ENCODE measurements at regions not wholly inside any gene's neighbourhood (a gene's known extent, or its start where the extent isn't known, plus 50 kb on each side); places are given as distances from the start of the nearest gene placed in this dataset.

DNA sequence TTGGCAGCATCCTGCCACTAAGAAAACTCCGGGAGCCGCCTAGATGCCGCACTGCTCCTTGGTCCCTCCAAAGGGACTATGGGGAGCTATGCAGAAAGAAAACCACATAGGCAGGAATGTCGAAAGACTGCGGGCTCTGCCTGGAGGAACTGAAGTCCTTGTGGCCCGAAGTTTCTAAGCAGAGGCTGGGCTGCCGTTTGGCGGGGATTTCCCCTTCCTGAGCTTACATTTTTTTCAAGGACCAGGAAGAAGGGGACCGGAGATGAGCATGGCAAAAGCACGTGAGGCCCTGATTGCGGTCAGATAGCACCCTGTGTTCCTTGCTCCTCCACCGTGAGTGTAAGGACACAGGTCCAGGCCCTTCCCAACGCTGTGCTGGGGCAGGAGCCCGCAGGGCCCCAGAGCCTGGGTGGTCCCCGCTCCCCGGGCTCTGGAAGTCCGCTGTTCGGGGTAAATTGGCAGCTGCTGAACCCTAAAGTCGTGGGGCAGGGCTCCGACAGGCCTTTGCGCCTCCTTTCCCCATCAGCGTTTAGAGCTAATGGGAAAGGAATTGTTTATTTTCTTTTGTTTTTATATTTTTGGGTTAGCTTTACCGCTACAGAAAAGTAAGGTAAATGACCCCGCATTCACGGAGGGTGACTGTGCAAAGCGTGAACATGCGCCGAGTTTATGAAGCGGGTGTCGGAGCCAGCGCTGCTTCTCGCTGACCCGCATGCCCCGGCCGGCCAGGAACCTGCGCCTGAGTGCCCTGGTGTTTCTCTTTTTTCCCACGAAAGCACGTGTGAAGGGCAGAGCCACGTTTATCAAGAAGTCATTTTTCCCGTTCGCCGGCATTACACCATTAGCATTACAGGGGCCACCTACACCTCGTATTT lies 356.5 kb upstream of the ZNF32 start:
- intact Hi-C loops (cut with micrococcal nuclease; ENCODE audit: unreplicated experiment), result no loop called here
- Histone ChIP-seq H3K9me3 (ENCODE audit: insufficient read depth, low read depth) (no peaks in the 10 kb centered on the region), H3K4me3 (no peak overlapping the region), H2AFZ (no peak overlapping the region), H4K20me1 (ENCODE audit: insufficient read depth) (no peaks in the 10 kb centered on the region), H3K9me2 (ENCODE audit: insufficient read depth) (no peaks in the 10 kb centered on the region), H3K4me2 (no peak overlapping the region), H3K27ac (no peak overlapping the region), H3F3A (ENCODE audit: insufficient read depth, low read depth) (no peaks in the 10 kb centered on the region), H3K36me3 (ENCODE audit: low read depth) (no peaks in the 10 kb centered on the region), H3K4me1 (replicated peaks; ENCODE audit: insufficient read depth) (no peaks in the 10 kb centered on the region), H3K79me2 (ENCODE audit: low read depth) (no peaks in the 10 kb centered on the region), H3K27me3 (ENCODE audit: insufficient read depth, low read depth) (peaks cover 40% of the 10 kb centered on the region)
- no peak for DNase-seq
- ChIA-PET CTCF (no interaction called here), POLR2A (ENCODE audit: unreplicated experiment) (no interaction called here)
- TF ChIP-seq EZH2 (IDR thresholded peaks at IDR 0.05; ENCODE audit: low read depth), result no peak
- TF ChIP-seq, protein P1, sequence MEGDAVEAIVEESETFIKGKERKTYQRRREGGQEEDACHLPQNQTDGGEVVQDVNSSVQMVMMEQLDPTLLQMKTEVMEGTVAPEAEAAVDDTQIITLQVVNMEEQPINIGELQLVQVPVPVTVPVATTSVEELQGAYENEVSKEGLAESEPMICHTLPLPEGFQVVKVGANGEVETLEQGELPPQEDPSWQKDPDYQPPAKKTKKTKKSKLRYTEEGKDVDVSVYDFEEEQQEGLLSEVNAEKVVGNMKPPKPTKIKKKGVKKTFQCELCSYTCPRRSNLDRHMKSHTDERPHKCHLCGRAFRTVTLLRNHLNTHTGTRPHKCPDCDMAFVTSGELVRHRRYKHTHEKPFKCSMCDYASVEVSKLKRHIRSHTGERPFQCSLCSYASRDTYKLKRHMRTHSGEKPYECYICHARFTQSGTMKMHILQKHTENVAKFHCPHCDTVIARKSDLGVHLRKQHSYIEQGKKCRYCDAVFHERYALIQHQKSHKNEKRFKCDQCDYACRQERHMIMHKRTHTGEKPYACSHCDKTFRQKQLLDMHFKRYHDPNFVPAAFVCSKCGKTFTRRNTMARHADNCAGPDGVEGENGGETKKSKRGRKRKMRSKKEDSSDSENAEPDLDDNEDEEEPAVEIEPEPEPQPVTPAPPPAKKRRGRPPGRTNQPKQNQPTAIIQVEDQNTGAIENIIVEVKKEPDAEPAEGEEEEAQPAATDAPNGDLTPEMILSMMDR (conservative IDR thresholded peaks at IDR 0.05), result no peak
- no TSS peak for BruUV-seq (replicated peaks)

DNA sequence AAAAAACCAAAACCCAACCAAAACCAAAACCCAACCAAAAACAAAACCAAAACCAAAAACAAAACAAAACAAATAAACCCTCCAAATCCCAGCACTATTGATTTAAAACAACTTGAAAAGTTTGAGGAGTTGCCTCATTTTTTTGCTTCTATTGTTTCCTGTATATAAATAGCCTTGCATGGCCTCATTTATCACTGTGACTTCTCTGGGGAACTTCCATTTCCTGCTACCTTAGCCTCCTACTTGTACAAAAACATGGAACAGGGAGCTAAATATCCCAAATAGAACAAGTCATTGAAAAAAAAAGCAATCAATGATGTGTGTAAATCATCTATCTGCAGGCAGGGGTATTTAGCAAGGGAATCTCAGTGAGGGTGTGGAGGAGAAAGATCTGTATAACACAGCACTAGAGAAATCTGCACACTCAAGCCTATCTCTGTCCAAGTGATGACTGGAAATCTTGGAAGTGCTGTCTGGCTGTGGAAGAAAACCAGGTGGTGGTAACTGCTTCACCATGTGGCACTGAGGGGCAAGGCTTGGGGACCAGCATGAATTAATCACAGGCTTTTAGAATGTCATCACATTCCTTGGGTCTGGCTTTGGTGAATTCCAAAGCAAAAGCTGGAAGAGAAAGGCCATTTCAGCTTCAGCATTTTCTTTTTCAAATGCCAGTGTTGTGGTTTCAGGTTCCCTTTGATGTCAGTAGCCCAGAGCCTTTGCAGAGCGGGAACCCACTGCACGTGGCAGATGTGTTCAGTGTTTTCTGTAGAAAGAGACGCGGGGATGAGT lies 349.5 kb upstream of the ZNF32 start:
- no peak overlapping the region for H3K27ac ChIP-seq
- 0 out of 2 replicates have a peak, but pooled peaks cover 6% of the 10 kb centered on the region for H4K20me1 ChIP-seq (ENCODE audit: insufficient read depth)
- intact Hi-C loops (cut with micrococcal nuclease; ENCODE audit: unreplicated experiment), result no loop called here
- H3K79me2 ChIP-seq (ENCODE audit: low read depth), result no peaks in the 10 kb centered on the region
- H3K4me1 ChIP-seq (replicated peaks; ENCODE audit: insufficient read depth), result no peaks in the 10 kb centered on the region
- H3F3A ChIP-seq (ENCODE audit: insufficient read depth, low read depth), result no peaks in the 10 kb centered on the region
- ChIA-PET POLR2A (ENCODE audit: unreplicated experiment) (no interaction called here), CTCF (interaction anchor here (0.7 kb wide), 2 partner anchors 325 to 577 kb away, joined by 3 to 4 read pairs; no protein-coding TSS in a partner anchor)
- no peaks in the 10 kb centered on the region for H3K9me2 ChIP-seq (ENCODE audit: insufficient read depth)
- no peaks in the 10 kb centered on the region for H3K36me3 ChIP-seq (ENCODE audit: low read depth)
- no peak for DNase-seq
- peaks cover 23% of the 10 kb centered on the region for H3K27me3 ChIP-seq (ENCODE audit: insufficient read depth, low read depth)
- no peak overlapping the region for H3K4me3 ChIP-seq
- H3K4me2 ChIP-seq, result no peak overlapping the region
- no peaks in the 10 kb centered on the region for H3K9me3 ChIP-seq (ENCODE audit: insufficient read depth, low read depth)
- TF ChIP-seq EZH2 (IDR thresholded peaks at IDR 0.05; ENCODE audit: low read depth), result no peak
- TF ChIP-seq, protein P1 (conservative IDR thresholded peaks at IDR 0.05), result no peak
- no peak overlapping the region for H2AFZ ChIP-seq
- BruUV-seq (replicated peaks), result no TSS peak

DNA sequence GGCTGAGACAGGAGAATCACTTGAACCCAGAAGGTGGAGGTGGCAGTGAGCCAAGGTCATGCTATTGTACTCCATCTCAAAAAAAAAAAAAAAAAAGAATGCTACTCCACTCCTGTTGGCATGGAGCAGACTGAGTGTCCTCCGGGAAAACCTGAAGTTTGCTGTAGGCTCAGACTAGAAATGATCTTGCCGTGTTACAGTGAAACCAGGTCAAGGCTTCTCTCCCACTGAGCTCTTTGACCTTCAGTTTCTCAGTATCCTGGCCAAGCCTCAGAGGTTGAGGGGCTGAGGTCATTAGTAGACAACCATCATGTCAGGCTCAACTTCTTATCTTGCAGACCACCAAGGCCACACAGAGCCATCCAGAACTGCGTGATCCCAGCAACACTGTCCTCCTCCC lies 348.6 kb upstream of the ZNF32 start:
- no peak for DNase-seq
- H3K4me3 ChIP-seq, result no peak overlapping the region
- H3K27ac ChIP-seq, result no peak overlapping the region
- no peaks in the 10 kb centered on the region for H3K36me3 ChIP-seq (ENCODE audit: low read depth)
- H3K79me2 ChIP-seq (ENCODE audit: low read depth), result no peaks in the 10 kb centered on the region
- TF ChIP-seq, protein P1 (conservative IDR thresholded peaks at IDR 0.05), result no peak
- no peak for TF ChIP-seq EZH2 (IDR thresholded peaks at IDR 0.05; ENCODE audit: low read depth)
- intact Hi-C loops (cut with micrococcal nuclease; ENCODE audit: unreplicated experiment), result no loop called here
- H3K4me2 ChIP-seq, result no peak overlapping the region
- no peaks in the 10 kb centered on the region for H3F3A ChIP-seq (ENCODE audit: insufficient read depth, low read depth)
- 0 out of 2 replicates have a peak, but pooled peaks cover 6% of the 10 kb centered on the region for H4K20me1 ChIP-seq (ENCODE audit: insufficient read depth)
- H3K9me3 ChIP-seq (ENCODE audit: insufficient read depth, low read depth), result no peaks in the 10 kb centered on the region
- ChIA-PET POLR2A (ENCODE audit: unreplicated experiment) (no interaction called here), CTCF (no interaction called here)
- H3K4me1 ChIP-seq (replicated peaks; ENCODE audit: insufficient read depth), result no peaks in the 10 kb centered on the region
- no peak overlapping the region for H2AFZ ChIP-seq
- no peaks in the 10 kb centered on the region for H3K9me2 ChIP-seq (ENCODE audit: insufficient read depth)
- BruUV-seq (replicated peaks), result no TSS peak
- peaks cover 23% of the 10 kb centered on the region for H3K27me3 ChIP-seq (ENCODE audit: insufficient read depth, low read depth)

All from PC-9 (cell line).